ENCODE measurements at regions not wholly inside any gene's neighbourhood (a gene's known extent, or its start where the extent isn't known, plus 50 kb on each side); places are given as distances from the start of the nearest gene placed in this dataset.
A peak's percentile ranks its signal among the peaks of the same experiment; 100 is the strongest.
"Not testable (repeated sequence)": the region's sequence is repeated elsewhere in the genome, so short reads cannot be mapped to it uniquely, and the experiment has no call there.

GRCh38 chrX:39277685-39278390 lies 476.6 kb downstream of the MID1IP1 start:
- DNase-seq (ENCODE audit: low read depth in 2 of 2): not testable (repeated sequence)

- DNase-seq (ENCODE audit: low read depth in 2 of 2): no peak
Observed at GRCh38 chrX:39283239-39283638, 482.0 kb downstream of the MID1IP1 start.

- DNase-seq (ENCODE audit: low read depth in 2 of 2): no peak
Observed at GRCh38 chrX:39288592-39288991, 487.3 kb downstream of the MID1IP1 start.

GRCh38 chrX:39289827-39290226 lies 488.6 kb downstream of the MID1IP1 start:
- no peak for DNase-seq (ENCODE audit: low read depth in 2 of 2)

- DNase-seq (ENCODE audit: low read depth in 2 of 2): no peak
Observed at GRCh38 chrX:39293203-39293602, 491.9 kb downstream of the MID1IP1 start.

- DNase-seq (ENCODE audit: low read depth in 2 of 2): no peak
Observed at GRCh38 chrX:39296472-39296871, 495.2 kb downstream of the MID1IP1 start.

- no peak for DNase-seq (ENCODE audit: low read depth in 2 of 2)
Observed at GRCh38 chrX:39298821-39299220, 497.6 kb downstream of the MID1IP1 start.

- no peak for DNase-seq (ENCODE audit: low read depth in 2 of 2)
Observed at GRCh38 chrX:39299615-39300014, 498.4 kb downstream of the MID1IP1 start.

- no peak for DNase-seq (ENCODE audit: low read depth in 2 of 2)
Observed at GRCh38 chrX:39301036-39301435, 499.8 kb downstream of the MID1IP1 start.

GRCh38 chrX:39302838-39303237 lies 501.6 kb downstream of the MID1IP1 start:
- no peak for DNase-seq (ENCODE audit: low read depth in 2 of 2)

GRCh38 chrX:39304746-39305145 lies 503.5 kb downstream of the MID1IP1 start:
- no peak for DNase-seq (ENCODE audit: low read depth in 2 of 2)

- no peak for DNase-seq (ENCODE audit: low read depth in 2 of 2)
Observed at GRCh38 chrX:39307488-39307887, 506.2 kb downstream of the MID1IP1 start.

GRCh38 chrX:39308126-39308525 lies 506.9 kb downstream of the MID1IP1 start:
- peak in 1 of 2 donors; percentile 68 for DNase-seq (ENCODE audit: low read depth in 2 of 2)

- DNase-seq (ENCODE audit: low read depth in 2 of 2): peak; percentile 7 to 83
Observed at GRCh38 chrX:39309018-39309635, 507.9 kb downstream of the MID1IP1 start.

GRCh38 chrX:39309721-39310152 lies 508.5 kb downstream of the MID1IP1 start:
- DNase-seq (ENCODE audit: low read depth in 2 of 2): peak in 1 of 2 donors; percentile 89

- no peak for DNase-seq (ENCODE audit: low read depth in 2 of 2)
Observed at GRCh38 chrX:39310891-39311290, 509.6 kb downstream of the MID1IP1 start.

- DNase-seq (ENCODE audit: low read depth in 2 of 2): no peak
Observed at GRCh38 chrX:39311646-39312045, 510.4 kb downstream of the MID1IP1 start.

- DNase-seq (ENCODE audit: low read depth in 2 of 2): no peak
Observed at GRCh38 chrX:39313146-39313545, 511.9 kb downstream of the MID1IP1 start.

GRCh38 chrX:39318506-39319343 lies 517.5 kb downstream of the MID1IP1 start:
- no peak for DNase-seq (ENCODE audit: low read depth in 2 of 2)

GRCh38 chrX:39320165-39320564 lies 518.9 kb downstream of the MID1IP1 start:
- DNase-seq (ENCODE audit: low read depth in 2 of 2): no peak

GRCh38 chrX:39322496-39322895 lies 521.2 kb downstream of the MID1IP1 start:
- DNase-seq (ENCODE audit: low read depth in 2 of 2): no peak

- DNase-seq (ENCODE audit: low read depth in 2 of 2): peak; percentile 18 to 26
Observed at GRCh38 chrX:39324233-39324930, 523.1 kb downstream of the MID1IP1 start.

Data from dermis microvascular lymphatic vessel endothelial cell (primary cell).